Stomach (tissue), 4 donors: ENCODE measurements at regions not wholly inside any gene's neighbourhood (a gene's known extent, or its start where the extent isn't known, plus 50 kb on each side); places are given as distances from the start of the nearest gene placed in this dataset.

ENCODE experiments used
- POLR2AphosphoS5 ChIP-seq, 3 donors: sonication (generic); formaldehyde crosslinking; IDR thresholded peaks; one replicate each; pipeline ENCODE4 v1.6.1; 2016; ENCODE audit warnings: antibody characterized with exemption in 3 of 3
- TF ChIP-seq, protein P1 (sequence below), 7 experiments: fragments of 450-650 bp in 4 of 7; fragments of 200-600 bp in 3 of 7; sonication (generic) in 3 of 7; IDR thresholded peaks; one replicate each; pipeline ENCODE4 v1.5.1; 2016 to 2019; ENCODE audit warnings: antibody characterized with exemption in 7 of 7, control low read depth in 2 of 7, mild to moderate bottlenecking in 1 of 7

DNA sequence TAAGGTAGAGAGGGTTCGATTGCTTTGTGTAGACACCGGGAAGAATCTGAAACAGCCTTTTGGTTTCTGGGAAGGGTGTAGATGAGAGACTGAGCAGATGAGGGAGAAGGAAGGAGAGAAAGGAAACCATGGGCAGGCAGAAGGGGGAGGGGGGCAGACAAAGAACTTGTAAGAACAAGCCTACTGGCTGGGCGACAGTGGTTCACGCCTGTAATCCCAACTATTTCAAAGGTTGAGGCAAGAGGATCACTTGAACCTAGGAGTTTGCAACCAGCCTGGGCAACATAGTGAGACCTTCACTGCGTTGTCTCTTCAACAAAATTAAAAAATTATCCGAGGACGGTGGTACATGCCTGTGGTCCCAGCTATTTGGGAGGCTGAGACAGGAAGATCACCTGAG is 106.2 kb downstream of the TM2D1 start:
- TF ChIP-seq, protein P1, sequence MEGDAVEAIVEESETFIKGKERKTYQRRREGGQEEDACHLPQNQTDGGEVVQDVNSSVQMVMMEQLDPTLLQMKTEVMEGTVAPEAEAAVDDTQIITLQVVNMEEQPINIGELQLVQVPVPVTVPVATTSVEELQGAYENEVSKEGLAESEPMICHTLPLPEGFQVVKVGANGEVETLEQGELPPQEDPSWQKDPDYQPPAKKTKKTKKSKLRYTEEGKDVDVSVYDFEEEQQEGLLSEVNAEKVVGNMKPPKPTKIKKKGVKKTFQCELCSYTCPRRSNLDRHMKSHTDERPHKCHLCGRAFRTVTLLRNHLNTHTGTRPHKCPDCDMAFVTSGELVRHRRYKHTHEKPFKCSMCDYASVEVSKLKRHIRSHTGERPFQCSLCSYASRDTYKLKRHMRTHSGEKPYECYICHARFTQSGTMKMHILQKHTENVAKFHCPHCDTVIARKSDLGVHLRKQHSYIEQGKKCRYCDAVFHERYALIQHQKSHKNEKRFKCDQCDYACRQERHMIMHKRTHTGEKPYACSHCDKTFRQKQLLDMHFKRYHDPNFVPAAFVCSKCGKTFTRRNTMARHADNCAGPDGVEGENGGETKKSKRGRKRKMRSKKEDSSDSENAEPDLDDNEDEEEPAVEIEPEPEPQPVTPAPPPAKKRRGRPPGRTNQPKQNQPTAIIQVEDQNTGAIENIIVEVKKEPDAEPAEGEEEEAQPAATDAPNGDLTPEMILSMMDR (IDR thresholded peaks at IDR 0.05), result no peak
- no peak for TF ChIP-seq POLR2AphosphoS5 (IDR thresholded peaks at IDR 0.05)
